ENCODE measurements at regions not wholly inside any gene's neighbourhood (a gene's known extent, or its start where the extent isn't known, plus 50 kb on each side); places are given as distances from the start of the nearest gene placed in this dataset.

GRCh38 chr1:232310541-232310940 is 319.4 kb downstream of the SIPA1L2 start:
- Histone ChIP-seq H3K27ac (ENCODE audit: control insufficient read depth, insufficient read depth, low read length) (no peak overlapping the region), H3K4me3 (ENCODE audit: control insufficient read depth in 2 of 3, extremely low read depth in 1 of 3, insufficient read depth in 2 of 3, low read depth in 1 of 3, low read length in 3 of 3) (no peak overlapping the region), H3K9me1 (ENCODE audit: control insufficient read depth, extremely low read depth, insufficient read depth, low read length) (no peaks in the 10 kb centered on the region), H3K79me2 (ENCODE audit: control insufficient read depth, insufficient read depth, low read length) (no peaks in the 10 kb centered on the region), H3K9me3 (ENCODE audit: control insufficient read depth, low read depth, low read length) (no peaks in the 10 kb centered on the region), H3K36me3 (ENCODE audit: control insufficient read depth in 2 of 2, extremely low read depth in 1 of 2, insufficient read depth in 2 of 2, low read length in 2 of 2) (no peaks in the 10 kb centered on the region), H3K4me2 (ENCODE audit: control insufficient read depth, extremely low read depth, insufficient read depth, low read depth, low read length) (no peak overlapping the region), H3K27me3 (ENCODE audit: control insufficient read depth, extremely low read depth, insufficient read depth, low read length) (peaks cover 5% of the 10 kb centered on the region), H4K20me1 (ENCODE audit: control insufficient read depth, extremely low read depth, insufficient read depth, low read length) (no peaks in the 10 kb centered on the region), H2AFZ (ENCODE audit: control insufficient read depth, low read length) (no peak overlapping the region), H3K4me1 (ENCODE audit: control insufficient read depth, extremely low read depth, insufficient read depth, low read length) (no peaks in the 10 kb centered on the region), H3K9ac (ENCODE audit: control insufficient read depth, extremely low read depth, insufficient read depth, low read length) (no peak overlapping the region)
- dilution Hi-C loops (cut with MboI; ENCODE audit: extremely low pct_ligation_motif_present, low sequenced_read_pairs) = no loop called here
- FAIRE-seq (no peak), DNase-seq (ENCODE audit: low read depth, low spot score) (no peak)
- TF ChIP-seq, protein P1, sequence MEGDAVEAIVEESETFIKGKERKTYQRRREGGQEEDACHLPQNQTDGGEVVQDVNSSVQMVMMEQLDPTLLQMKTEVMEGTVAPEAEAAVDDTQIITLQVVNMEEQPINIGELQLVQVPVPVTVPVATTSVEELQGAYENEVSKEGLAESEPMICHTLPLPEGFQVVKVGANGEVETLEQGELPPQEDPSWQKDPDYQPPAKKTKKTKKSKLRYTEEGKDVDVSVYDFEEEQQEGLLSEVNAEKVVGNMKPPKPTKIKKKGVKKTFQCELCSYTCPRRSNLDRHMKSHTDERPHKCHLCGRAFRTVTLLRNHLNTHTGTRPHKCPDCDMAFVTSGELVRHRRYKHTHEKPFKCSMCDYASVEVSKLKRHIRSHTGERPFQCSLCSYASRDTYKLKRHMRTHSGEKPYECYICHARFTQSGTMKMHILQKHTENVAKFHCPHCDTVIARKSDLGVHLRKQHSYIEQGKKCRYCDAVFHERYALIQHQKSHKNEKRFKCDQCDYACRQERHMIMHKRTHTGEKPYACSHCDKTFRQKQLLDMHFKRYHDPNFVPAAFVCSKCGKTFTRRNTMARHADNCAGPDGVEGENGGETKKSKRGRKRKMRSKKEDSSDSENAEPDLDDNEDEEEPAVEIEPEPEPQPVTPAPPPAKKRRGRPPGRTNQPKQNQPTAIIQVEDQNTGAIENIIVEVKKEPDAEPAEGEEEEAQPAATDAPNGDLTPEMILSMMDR (optimal IDR thresholded peaks at IDR 0.05 in 1 of 3, IDR thresholded peaks at IDR 0.05 in 1 of 3, conservative IDR thresholded peaks at IDR 0.05 in 1 of 3; ENCODE audit: extremely low read depth in 1 of 3, insufficient read depth in 2 of 3, low read length in 3 of 3) = no peak
- TF ChIP-seq EZH2 (IDR thresholded peaks at IDR 0.05; ENCODE audit: low read length) = no peak

DNA sequence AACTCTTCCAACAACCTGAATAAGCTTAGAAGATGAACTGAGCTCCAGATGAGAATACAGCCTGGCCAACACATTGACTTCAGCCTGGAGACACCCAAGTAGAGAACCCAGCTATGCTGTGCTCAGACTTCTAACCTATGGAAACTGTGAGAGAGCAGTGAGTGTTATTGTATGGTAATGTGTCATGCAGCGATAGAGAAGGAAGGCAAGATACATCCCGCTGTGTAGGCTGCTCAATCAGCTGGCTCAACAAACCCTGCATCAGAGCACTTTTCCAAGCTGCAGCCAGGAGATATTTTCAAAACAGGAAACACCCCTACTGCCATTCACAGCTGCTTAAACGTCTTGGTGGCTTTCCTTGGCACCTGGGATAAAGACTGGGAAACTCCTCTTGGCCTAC is 321.3 kb downstream of the SIPA1L2 start:
- no peaks in the 10 kb centered on the region for H3K79me2 ChIP-seq (ENCODE audit: control insufficient read depth, insufficient read depth, low read length)
- H3K27ac ChIP-seq (ENCODE audit: control insufficient read depth, insufficient read depth, low read length) = no peak overlapping the region
- no peak for DNase-seq (ENCODE audit: low read depth, low spot score)
- dilution Hi-C loops (cut with MboI; ENCODE audit: extremely low pct_ligation_motif_present, low sequenced_read_pairs) = no loop called here
- H3K4me3 ChIP-seq (ENCODE audit: control insufficient read depth in 2 of 3, extremely low read depth in 1 of 3, insufficient read depth in 2 of 3, low read depth in 1 of 3, low read length in 3 of 3) = no peak overlapping the region
- H3K9ac ChIP-seq (ENCODE audit: control insufficient read depth, extremely low read depth, insufficient read depth, low read length) = no peak overlapping the region
- no peaks in the 10 kb centered on the region for H3K36me3 ChIP-seq (ENCODE audit: control insufficient read depth in 2 of 2, extremely low read depth in 1 of 2, insufficient read depth in 2 of 2, low read length in 2 of 2)
- H3K9me3 ChIP-seq (ENCODE audit: control insufficient read depth, low read depth, low read length) = no peaks in the 10 kb centered on the region
- no peak overlapping the region for H3K4me2 ChIP-seq (ENCODE audit: control insufficient read depth, extremely low read depth, insufficient read depth, low read depth, low read length)
- peaks cover 5% of the 10 kb centered on the region for H3K27me3 ChIP-seq (ENCODE audit: control insufficient read depth, extremely low read depth, insufficient read depth, low read length)
- H2AFZ ChIP-seq (ENCODE audit: control insufficient read depth, low read length) = no peak overlapping the region
- no peaks in the 10 kb centered on the region for H3K4me1 ChIP-seq (ENCODE audit: control insufficient read depth, extremely low read depth, insufficient read depth, low read length)
- no peak for TF ChIP-seq EZH2 (IDR thresholded peaks at IDR 0.05; ENCODE audit: low read length)
- TF ChIP-seq, protein P1 (optimal IDR thresholded peaks at IDR 0.05 in 1 of 3, IDR thresholded peaks at IDR 0.05 in 1 of 3, conservative IDR thresholded peaks at IDR 0.05 in 1 of 3; ENCODE audit: extremely low read depth in 1 of 3, insufficient read depth in 2 of 3, low read length in 3 of 3) = no peak
- no peak for FAIRE-seq
- no peaks in the 10 kb centered on the region for H3K9me1 ChIP-seq (ENCODE audit: control insufficient read depth, extremely low read depth, insufficient read depth, low read length)
- H4K20me1 ChIP-seq (ENCODE audit: control insufficient read depth, extremely low read depth, insufficient read depth, low read length) = no peaks in the 10 kb centered on the region

Data from keratinocyte (primary cell).